Stimulated activated CD4-positive, alpha-beta T cell treated with anti-CD3 and anti-CD28 coated beads, Interleukin-12 subunit alpha, Interleukin-12 subunit beta, amount 100 ng/mL, for 4 hours (primary cell): ENCODE measurements at regions not wholly inside any gene's neighbourhood (a gene's known extent, or its start where the extent isn't known, plus 50 kb on each side); places are given as distances from the start of the nearest gene placed in this dataset.
"Not testable (repeated sequence)": the region's sequence is repeated elsewhere in the genome, so short reads cannot be mapped to it uniquely, and the experiment has no call there.

Source experiments
- DNase-seq: peaks from one replicate; pipeline ENCODE4 v3.0.0-alpha.2; 2020

GRCh38 chr6:14502551-14502950, 385.0 kb downstream of the CD83 start:
- no peak for DNase-seq

- DNase-seq: no peak
Measured at GRCh38 chr6:14505401-14505800, 387.8 kb downstream of the CD83 start.

GRCh38 chr6:14506656-14507246, 389.2 kb downstream of the CD83 start:
- DNase-seq: no peak

- no peak for DNase-seq
Measured at GRCh38 chr6:14509120-14509519, 391.5 kb downstream of the CD83 start.

- DNase-seq: no peak
Measured at GRCh38 chr6:14510038-14510437, 392.5 kb downstream of the CD83 start.

- DNase-seq: no peak
Measured at GRCh38 chr6:14511061-14511586, 393.6 kb downstream of the CD83 start.

- no peak for DNase-seq
Measured at GRCh38 chr6:14512246-14512645, 394.7 kb downstream of the CD83 start.

- DNase-seq: no peak
Measured at GRCh38 chr6:14513496-14514393, 396.2 kb downstream of the CD83 start.

GRCh38 chr6:14516956-14517355, 399.4 kb downstream of the CD83 start:
- no peak for DNase-seq

GRCh38 chr6:14517516-14518105, 400.0 kb downstream of the CD83 start:
- no peak for DNase-seq

- no peak for DNase-seq
Measured at GRCh38 chr6:14518515-14519217, 401.1 kb downstream of the CD83 start.

- no peak for DNase-seq
Measured at GRCh38 chr6:14520029-14520428, 402.5 kb downstream of the CD83 start.

GRCh38 chr6:14520536-14520935, 403.0 kb downstream of the CD83 start:
- no peak for DNase-seq

GRCh38 chr6:14521141-14521540, 403.6 kb downstream of the CD83 start:
- no peak for DNase-seq

- DNase-seq: not testable (repeated sequence)
Measured at GRCh38 chr6:14521861-14522260, 404.3 kb downstream of the CD83 start.

GRCh38 chr6:14524319-14524718, 406.7 kb downstream of the CD83 start:
- DNase-seq: no peak

GRCh38 chr6:14530385-14530784, 412.8 kb downstream of the CD83 start:
- no peak for DNase-seq

GRCh38 chr6:14533446-14533845, 415.9 kb downstream of the CD83 start:
- DNase-seq: no peak

- no peak for DNase-seq
Measured at GRCh38 chr6:14537030-14537429, 419.5 kb downstream of the CD83 start.

- DNase-seq: no peak
Measured at GRCh38 chr6:14540276-14540675, 422.7 kb downstream of the CD83 start.

- no peak for DNase-seq
Measured at GRCh38 chr6:14540810-14541540, 423.4 kb downstream of the CD83 start.

GRCh38 chr6:14542670-14543366, 425.2 kb downstream of the CD83 start:
- peak; percentile 62 for DNase-seq
